ENCODE measurements at regions not wholly inside any gene's neighbourhood (a gene's known extent, or its start where the extent isn't known, plus 50 kb on each side); places are given as distances from the start of the nearest gene placed in this dataset.

DNA sequence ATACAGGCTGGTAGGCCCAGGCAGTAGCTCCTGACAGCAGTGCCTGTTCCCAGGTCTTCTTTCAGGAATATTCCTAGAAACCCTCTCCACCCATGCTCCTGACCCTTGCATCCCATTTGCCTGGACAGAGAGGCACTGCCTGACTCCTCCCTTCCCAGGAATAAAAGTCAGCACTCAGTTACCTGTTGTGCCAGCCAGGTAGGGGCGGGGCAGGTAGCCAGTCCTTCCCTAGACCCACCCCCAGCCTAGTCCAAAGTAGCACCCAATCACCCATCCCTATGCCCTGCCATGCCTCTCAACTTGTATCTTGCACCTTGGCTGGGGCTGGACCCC lies 129.9 kb downstream of the MRPL14 start:
- DNase-seq, result no peak

DNA sequence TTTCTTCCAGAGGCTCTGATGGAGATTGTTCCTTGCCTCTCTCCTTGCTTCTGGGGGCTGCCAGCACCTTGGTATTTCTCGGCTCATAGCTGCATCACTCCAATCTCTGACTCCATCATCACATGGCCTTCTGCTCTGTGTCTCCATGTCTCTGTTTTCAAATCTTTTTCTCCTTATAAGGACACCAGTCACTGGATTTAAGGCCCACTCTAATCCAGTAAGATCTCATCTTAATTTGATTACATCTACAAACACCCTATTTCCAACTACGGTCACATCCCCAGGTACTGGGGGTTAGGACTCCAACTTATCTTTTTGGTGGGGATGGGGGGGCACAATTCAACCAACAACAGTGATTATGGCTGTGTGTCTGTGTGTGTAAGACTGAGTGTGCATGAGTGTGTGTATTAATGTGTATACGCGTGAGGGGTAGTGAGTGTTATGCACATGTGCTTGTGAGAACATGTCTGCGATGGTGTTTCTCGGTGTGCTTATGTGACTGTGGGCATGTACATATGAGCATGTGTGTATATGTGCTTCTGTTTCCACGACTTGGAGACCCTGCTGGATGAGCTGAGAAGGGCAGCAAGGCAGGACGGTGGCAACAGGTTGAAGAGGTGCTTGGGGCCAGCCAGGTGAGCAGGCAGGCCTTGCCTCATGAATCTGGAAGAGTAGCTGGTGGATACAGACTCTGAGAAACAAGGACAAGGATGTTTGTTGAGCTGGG lies 130.5 kb downstream of the MRPL14 start:
- DNase-seq, result no peak

DNA sequence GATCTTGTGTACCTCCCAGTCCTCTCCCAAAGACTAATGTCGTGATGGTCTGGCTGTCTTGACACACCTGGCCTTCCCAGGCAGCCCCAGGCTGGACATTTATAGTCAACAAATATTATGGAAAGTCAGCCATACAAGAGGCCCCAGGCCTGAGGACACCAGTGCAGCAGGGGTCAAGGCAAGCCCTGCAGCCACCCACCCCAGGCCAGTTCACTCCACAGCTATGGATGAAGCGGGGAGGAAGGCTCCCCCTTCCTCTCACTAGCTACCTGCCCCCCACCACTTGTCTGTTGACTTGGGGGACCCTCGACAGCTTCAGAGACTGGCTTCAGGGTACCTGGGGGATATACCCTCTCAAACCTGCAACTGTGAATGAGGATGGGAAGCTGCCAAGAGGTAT lies 132.1 kb downstream of the MRPL14 start:
- no peak for DNase-seq

- DNase-seq, result no peak
These were observed 133.2 kb downstream of the MRPL14 start for GRCh38 chr6:43993881-43994523.

DNA sequence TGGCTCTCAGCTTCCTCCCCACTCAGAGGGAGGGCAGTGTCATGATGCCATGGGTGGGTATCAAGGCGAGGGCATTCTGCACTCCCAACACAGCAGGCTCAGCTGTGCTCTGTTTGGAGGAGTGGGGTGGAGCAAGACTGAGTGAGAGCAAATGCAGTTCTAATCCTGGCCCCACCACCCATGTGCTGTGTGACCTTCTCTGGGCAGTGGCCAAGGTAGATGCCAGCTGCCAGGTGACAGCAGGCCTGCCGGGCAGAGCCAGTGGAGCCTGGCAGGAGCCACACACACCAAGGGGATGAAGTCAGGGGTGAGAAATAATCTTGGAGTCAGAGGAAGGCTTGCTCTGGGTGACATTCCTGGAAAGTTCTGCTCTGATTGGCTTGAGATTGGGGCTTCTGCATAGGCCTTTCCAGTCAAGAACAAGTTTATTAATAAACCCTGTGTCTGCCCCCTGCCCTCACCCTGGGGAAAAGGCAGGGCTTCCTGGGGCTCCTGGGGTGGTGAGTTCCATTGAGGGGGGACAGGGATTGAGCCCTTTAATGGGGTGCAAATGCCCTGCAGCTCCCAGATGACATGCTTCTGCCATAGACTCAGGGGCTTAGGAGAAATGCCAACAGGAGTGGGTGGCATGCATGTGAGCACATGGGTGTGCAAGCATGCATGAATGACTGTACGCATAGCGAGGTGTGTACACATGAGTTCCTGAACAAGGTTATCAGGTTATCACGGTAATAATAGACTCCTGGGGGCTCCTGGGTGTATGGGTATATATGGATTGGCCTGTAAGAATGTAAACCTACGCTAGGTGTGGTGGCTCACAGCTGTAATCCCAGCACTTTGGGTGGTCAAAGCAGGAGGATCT lies 134.2 kb downstream of the MRPL14 start:
- DNase-seq, result no peak

DNA sequence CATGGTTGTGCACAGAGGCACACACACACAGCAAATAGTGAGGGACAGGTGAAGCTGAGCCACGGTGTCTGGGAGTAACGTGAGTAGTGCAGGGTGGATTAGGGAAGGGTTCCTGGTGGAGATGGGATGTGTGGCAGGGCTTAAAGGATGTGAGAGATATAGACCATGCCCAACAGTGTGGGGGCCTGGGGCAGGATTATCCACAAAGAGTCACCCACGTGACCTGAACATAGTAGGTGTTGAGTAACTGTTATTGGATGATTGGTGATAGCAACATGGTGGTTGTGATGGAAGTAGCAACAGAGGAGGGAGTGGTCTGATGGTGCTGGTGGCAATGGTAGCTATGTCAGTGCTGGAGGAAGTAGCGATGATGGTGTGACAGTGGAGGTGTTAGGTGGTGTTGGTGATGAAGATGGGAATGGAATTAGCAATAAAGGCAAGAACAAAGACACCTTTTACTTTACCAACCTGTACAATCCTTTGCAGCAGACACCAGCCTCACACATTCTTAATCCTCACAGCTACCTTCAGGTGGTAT lies 135.1 kb downstream of the MRPL14 start:
- DNase-seq, result no peak

DNA sequence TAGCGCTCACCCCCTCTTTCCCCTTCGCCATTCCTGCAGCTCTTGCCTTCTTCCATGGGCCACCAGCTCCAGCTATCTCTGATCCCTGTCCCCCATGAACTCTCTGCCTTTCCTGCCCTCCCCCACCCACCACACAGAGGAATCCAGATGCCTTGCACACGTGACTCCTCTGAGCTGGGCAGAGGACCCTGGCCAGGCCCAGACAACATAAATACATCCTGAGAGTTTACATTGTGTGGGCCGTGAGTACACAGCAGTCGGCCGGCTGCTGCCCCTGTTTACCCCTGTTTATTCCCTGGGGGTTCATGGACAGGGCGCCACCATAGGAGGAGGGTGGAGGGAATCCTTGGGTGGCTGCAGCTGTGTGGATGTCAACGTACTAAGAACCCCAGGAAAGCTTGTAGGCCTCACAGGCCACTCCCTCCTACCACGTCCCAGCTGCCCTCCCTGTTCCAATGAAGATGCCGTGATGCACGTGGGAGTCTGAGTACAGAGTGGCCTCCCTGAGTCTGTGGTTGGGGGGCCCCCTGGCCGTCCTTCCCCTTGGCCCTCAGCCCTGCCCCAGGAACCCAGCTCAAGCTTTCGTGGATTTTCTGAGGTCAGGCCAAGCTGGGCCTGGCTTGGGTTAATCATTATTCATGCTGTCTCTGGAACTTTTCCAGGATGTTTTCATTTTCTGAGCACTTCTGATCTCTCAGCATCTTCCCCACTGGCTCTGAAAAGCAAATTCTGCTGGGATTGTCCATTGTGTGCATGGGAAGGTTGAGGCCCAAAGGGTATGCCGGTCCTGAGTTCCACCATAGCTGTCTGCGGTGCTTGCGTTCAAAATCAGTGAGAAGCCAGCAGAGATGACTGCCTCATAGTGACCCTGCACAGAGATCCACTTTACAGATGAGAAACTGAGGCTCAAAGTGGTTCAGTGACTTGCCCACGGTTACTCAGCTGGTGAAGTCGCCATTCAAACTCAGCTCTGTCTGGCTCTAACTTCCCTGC lies 136.3 kb downstream of the MRPL14 start:
- no peak for DNase-seq

DNA sequence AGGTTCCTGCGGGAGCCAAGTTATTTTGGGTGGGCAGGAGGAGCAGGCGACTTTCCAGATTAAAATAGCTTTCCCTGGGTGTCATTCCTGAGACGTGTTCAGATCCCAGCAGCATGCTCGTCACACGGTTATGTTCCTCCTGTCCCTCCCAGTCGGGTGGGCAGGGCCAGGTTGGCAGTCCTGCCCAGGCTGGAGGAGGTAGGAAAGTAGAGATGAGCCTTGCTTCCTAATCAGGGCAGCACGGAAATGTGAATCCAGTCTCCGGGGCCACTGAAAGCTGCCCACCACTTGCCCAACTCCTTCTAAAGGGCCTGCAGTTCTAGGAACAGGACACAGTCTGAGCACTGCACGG lies 137.0 kb downstream of the MRPL14 start:
- no peak for DNase-seq

DNA sequence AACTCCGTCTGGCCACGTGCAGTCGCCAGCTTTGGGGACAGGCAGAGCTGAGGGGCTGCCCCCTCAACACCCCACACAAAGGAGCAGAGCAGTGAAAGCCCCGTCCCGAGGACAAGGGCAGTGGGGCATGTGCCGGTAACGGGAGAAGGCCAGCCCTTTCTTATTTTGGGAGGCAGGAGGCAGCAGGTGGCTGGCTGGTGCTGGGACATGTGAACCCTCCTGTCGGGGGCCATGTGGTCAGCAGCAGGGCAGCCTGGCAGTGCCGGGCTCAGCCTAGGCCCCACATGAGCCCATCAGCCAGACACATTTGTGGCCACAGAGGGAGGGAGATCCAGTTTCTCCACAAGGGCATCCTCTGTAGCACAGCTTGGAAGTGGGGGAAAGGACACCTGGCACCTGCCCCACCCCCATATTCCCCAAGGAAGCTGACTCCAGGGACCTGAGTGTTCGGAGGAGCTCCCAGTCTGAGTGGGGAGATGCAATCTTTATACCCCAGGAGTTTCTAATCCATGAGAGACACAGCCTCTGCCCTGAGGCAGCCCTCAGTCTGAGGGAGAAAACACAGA lies 137.6 kb downstream of the MRPL14 start:
- no peak for DNase-seq

DNA sequence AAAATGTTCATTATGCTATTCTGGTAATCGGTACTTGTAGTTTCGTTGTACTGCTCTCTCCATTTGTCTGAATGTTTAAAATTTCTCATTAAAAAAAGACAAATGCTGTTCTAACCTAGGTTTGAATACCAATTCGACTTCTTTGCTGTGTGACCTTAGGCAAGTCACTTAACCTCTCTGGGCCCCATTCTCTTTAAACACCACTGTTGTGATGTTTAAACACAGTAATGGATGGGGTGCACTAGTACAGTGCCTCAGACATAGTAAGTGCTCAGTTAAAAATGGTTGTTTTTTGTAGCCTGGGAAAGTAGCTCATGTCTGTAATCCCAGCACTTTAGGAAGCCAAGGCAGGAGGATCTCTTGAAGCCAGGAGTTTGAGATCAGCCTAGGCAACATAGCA lies 138.5 kb downstream of the MRPL14 start:
- DNase-seq, result no peak

DNA sequence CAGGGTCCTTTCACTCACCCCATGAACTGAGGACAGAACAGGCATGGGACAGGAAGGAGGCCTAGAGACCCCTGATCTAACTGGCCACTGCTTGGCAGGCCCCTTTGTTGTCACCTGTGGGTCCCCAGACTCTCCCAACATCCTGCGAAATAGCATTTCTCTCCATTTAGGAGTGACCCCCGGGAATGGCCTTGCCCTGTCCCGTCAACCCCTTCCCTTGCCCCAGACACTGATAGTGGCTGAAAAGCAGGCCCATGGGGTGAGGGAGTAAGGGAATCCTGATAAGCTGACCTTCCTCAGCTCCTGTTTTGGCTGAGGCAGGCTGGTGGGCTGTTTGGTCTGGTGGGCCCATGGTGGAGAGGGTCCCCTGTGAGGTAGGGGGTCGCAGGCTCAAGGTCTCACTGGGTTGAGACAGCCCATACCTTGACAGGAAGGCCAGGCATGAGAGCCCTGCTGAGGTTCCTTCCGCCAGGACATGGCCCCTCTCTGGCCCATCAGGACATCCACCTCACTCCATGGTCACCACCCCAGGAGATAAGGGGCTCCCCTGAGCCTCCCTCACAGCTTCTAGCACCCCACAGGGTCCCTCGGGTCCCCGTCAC lies 139.3 kb downstream of the MRPL14 start:
- DNase-seq, result no peak

- no peak for DNase-seq
These were observed 141.0 kb downstream of the MRPL14 start for GRCh38 chr6:43986177-43986825.

DNA sequence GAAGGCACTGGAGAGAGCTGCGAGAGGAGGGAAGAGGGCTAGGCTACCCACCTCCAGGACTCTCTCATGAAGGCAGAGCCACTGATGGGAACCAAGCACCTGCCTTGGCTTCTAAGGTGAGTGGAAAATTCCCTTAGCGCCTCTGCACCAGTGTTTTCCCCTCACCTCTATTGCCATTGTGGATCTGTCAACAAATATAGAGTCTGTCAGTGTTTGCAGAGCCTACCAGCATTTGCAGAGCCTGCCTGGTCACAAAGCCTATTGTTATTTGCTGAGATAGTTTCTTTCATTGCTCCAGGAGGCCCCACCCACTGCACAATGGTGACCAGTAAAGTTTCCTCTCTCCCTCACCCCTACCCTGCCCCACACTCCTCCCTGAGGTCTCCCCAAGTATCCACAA lies 141.9 kb downstream of the MRPL14 start:
- DNase-seq, result no peak

DNA sequence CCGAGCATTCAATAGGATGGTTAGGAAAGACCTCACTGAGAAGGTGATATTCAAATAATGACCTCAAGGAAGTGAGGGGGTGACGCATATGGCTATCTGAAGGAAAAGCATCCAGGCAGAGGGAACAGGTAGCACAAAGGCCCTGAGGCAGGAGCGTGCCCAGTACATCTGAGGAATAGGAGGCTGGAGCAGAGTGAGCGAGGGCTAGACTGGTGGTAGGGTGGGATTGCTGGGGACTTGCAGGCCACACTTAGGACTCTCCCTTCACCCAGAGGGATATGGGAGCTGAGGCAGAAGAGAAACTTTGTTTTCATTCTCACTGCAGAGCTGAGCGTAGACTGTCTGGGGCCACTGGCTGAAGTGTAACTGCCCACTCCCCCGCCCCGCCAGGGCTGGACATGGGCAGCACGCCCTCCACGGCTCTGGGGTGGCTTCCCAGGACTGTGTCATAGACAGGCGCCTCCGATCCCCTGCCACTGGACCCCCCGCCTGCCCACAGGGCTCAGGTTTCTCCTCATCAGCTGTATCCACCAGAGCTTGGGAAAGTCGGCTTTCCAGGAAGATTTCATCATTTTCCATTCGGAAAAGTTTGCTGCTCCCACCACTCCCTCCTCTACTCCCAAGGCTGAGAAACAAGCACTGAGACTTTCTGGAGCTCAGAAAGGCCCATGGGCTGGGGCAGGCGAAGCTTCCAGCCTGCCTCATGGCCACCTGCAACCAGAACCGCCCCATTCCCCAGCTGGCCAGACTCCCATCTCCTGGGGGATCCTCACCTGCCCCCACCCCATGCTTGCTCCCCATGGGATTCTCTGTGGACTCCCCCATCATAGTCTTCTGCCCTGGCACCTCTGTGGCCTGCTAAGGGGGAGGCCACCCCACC lies 142.6 kb downstream of the MRPL14 start:
- DNase-seq, result no peak

DNA sequence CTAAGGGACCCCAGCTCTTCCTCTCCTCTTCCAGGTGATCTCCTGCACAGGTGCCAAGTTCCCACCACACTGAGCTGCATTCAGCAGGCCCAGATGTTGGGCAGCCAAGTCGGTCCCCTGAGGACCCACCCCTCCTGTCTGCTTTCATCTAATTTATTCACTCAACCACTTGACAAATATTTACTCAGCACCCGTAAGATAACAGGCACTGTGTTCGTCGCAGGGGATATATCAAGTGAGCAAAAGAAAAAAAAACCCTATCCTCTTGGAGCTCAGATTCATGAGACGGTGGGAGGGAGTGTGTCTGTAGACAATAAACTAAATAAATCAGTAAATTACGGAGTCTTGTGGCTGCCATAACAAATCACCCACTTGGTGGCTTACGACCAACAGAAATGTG lies 143.6 kb downstream of the MRPL14 start:
- no peak for DNase-seq

DNA sequence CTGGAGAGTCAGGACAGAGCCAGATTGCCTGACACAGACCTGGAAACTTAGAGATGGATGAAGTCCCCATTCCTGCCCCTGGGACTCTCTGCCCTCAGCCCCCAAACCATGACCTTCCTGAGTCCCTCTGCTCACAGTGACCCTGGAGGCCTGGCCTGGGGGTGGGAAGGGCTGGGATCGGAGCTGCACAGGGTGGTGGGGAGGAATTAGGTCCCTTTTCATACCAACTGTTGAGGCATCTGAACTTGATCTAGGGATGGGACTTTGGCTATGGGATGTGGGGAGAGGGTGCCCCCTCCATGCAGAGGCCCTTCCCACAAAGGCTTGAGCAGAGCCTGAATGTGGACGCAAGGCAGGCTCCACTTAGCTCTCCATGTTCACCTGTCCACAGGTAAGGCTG lies 144.1 kb downstream of the MRPL14 start:
- DNase-seq, result no peak

GRCh38 chr6:43982084-43982625 lies 145.1 kb downstream of the MRPL14 start:
- no peak for DNase-seq

GRCh38 chr6:43981363-43981990 lies 145.8 kb downstream of the MRPL14 start:
- DNase-seq, result no peak

DNA sequence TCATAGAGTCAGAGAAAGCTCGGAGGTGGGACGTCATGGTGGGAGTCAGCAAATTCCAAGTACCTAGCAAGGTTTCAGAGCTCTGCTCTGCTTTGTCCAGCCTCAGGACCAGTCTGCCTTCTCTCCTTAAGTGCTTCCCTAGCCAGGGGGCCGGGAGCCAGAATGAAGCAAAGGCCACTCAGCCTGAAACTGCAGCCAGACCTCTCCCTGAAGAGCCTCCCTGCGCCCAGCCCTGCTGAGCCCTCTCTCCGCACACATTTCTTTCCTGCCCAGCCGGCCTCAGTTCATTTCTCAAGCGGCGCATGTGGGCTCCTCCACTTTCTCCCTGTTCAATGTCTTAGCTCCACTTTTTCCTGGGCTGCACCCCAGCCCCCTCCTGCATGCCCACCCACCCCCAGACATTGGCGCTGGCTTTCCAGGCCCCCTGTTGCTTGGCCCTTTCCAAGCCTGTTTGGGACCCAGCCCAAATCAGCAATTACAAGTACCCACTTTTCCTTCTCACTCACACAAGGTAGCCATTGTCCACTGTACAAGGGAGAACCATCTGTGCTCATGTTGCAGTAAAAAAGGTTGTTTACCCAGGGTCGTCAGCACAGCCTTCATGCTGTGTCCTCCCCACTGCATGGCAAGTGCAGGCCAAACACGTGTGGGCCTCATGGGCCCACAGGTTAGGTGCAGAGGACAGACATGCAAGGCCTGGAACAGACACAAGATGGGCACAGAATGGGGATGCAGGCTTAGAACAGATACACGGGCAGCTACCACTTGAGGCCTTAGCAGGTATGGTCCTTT lies 147.1 kb downstream of the MRPL14 start:
- no peak for DNase-seq

Measured in 8988T (cell line).